Chondrocyte (in vitro differentiated cells): ENCODE measurements at regions not wholly inside any gene's neighbourhood (a gene's known extent, or its start where the extent isn't known, plus 50 kb on each side); places are given as distances from the start of the nearest gene placed in this dataset.
A peak's percentile ranks its signal among the peaks of the same experiment; 100 is the strongest.
"Not testable (repeated sequence)": the region's sequence is repeated elsewhere in the genome, so short reads cannot be mapped to it uniquely, and the experiment has no call there.

Source experiments
- DNase-seq: peaks from one replicate; pipeline ENCODE4 v3.0.0; 2021; ENCODE audit warnings: mixed read lengths, low spot score
- H3K27ac Mint-ChIP-seq: one replicate; pipeline ENCODE4 v1.8.0; 2021; ENCODE audit warnings: mild to moderate bottlenecking, moderate library complexity, mixed read lengths; ENCODE audit not compliant: unreplicated experiment
- H3K27me3 Mint-ChIP-seq: 2 replicates; pipeline ENCODE4 v1.8.0; 2021; ENCODE audit warnings: low read depth, mixed read lengths
- H3K36me3 Mint-ChIP-seq: 2 replicates; pipeline ENCODE4 v1.8.0; 2021; ENCODE audit warnings: low read depth, mixed read lengths
- H3K4me1 Mint-ChIP-seq: 2 replicates; pipeline ENCODE4 v1.8.0; 2021; ENCODE audit warnings: low read depth, mild to moderate bottlenecking, mixed read lengths
- H3K4me3 Mint-ChIP-seq: one replicate; pipeline ENCODE4 v1.8.0; 2021; ENCODE audit warnings: mild to moderate bottlenecking, moderate library complexity, mixed read lengths; ENCODE audit not compliant: unreplicated experiment
- H3K9me3 Mint-ChIP-seq: 2 replicates; pipeline ENCODE4 v1.8.0; 2021; ENCODE audit warnings: low read depth, mixed read lengths
- CTCF ChIP-seq: fragments of 200-600 bp; sonication (generic); IDR thresholded peaks from 2 replicates; pipeline ENCODE4 v1.5.0; 2021; ENCODE audit warnings: antibody characterized with exemption, mild to moderate bottlenecking, moderate library complexity

- no peak for TF ChIP-seq CTCF
- Mint-ChIP-seq H3K27ac (no peak overlapping the region), H3K27me3 (no peaks in the 10 kb centered on the region), H3K36me3 (no peaks in the 10 kb centered on the region), H3K9me3 (no peaks in the 10 kb centered on the region), H3K4me3 (no peak overlapping the region), H3K4me1 (peaks cover 4% of the 10 kb centered on the region)
- DNase-seq: no peak
These were observed 369.3 kb upstream of the ATP11B start for GRCh38 chr3:182424006-182424405.

DNA sequence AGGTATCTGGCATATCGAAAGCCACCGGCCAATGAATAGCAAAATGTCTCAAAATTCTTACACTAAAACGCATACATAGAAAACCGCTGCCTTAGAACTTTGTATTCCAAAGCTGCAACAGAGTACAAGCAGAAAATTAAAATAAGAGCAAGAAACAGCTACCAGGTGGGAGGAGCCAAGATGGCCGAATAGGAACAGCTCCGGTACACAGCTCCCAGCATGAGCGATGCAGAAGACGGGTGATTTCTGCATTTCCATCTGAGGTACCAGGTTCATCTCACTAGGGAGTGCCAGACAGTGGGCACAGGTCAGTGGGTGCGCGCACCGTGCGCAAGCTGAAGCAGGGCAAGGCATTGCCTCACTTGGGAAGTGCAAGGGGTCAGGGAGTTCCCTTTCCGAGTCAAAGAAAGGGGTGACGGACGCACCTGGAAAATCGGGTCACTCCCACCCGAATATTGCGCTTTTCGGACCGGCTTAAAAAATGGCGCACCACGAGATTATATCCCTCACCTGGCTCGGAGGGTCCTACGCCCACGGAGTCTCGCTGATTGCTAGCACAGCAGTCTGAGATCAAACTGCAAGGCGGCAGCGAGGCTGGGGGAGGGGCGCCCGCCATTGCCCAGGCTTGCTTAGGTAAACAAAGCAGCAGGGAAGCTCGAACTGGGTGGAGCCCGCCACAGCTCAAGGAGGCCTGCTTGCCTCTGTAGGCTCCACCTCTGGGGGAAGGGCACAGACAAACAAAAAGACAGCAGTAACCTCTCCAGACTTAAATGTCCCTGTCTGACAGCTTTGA is 367.2 kb upstream of the ATP11B start:
- not testable (repeated sequence) for H3K27me3 Mint-ChIP-seq, H3K36me3 Mint-ChIP-seq, H3K27ac Mint-ChIP-seq, H3K9me3 Mint-ChIP-seq, H3K4me1 Mint-ChIP-seq, DNase-seq
- H3K4me3 Mint-ChIP-seq: peak overlapping the region; percentile 58

DNA sequence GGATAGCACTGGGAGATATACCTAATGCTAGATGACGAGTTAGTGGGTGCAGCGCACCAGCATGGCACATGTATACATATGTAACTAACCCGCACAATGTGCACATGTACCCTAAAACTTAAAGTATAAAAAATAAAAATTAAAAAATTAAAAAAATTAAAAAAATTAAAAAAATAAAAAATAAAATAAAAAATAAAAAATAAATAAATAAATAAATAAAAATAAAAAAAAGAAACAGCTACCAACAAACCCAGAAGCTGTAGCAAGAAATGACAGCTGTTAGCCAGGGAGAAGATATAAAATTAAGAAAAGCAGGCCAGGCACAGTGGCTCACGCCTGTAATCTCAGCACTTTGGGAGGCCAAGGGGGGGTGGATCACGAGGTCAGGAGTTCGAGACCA is 361.3 kb upstream of the ATP11B start:
- H3K9me3 Mint-ChIP-seq, H3K36me3 Mint-ChIP-seq, H3K4me3 Mint-ChIP-seq, DNase-seq, H3K27ac Mint-ChIP-seq, H3K27me3 Mint-ChIP-seq, H3K4me1 Mint-ChIP-seq: not testable (repeated sequence)

GRCh38 chr3:182435860-182436259 is 357.4 kb upstream of the ATP11B start:
- Mint-ChIP-seq H3K27ac (no peak overlapping the region), H3K9me3 (peaks cover 3% of the 10 kb centered on the region), H3K4me1 (no peaks in the 10 kb centered on the region), H3K4me3 (no peak overlapping the region), H3K27me3 (no peaks in the 10 kb centered on the region), H3K36me3 (no peaks in the 10 kb centered on the region)
- TF ChIP-seq CTCF: no peak
- DNase-seq: no peak

GRCh38 chr3:182436547-182436946 is 356.8 kb upstream of the ATP11B start:
- Mint-ChIP-seq H3K9me3 (peaks cover 3% of the 10 kb centered on the region), H3K4me1 (no peaks in the 10 kb centered on the region), H3K4me3 (no peak overlapping the region), H3K36me3 (no peaks in the 10 kb centered on the region), H3K27ac (no peak overlapping the region), H3K27me3 (no peaks in the 10 kb centered on the region)
- DNase-seq: no peak
- no peak for TF ChIP-seq CTCF

GRCh38 chr3:182438398-182438797 is 354.9 kb upstream of the ATP11B start:
- no peak for TF ChIP-seq CTCF
- H3K4me3 Mint-ChIP-seq: no peak overlapping the region
- peaks cover 3% of the 10 kb centered on the region for H3K9me3 Mint-ChIP-seq
- H3K27ac Mint-ChIP-seq: peak overlapping the region; percentile 24
- H3K36me3 Mint-ChIP-seq: no peaks in the 10 kb centered on the region
- H3K4me1 Mint-ChIP-seq: no peaks in the 10 kb centered on the region
- no peak for DNase-seq
- H3K27me3 Mint-ChIP-seq: no peaks in the 10 kb centered on the region
